WI38 (cell line): ENCODE measurements at regions not wholly inside any gene's neighbourhood (a gene's known extent, or its start where the extent isn't known, plus 50 kb on each side); places are given as distances from the start of the nearest gene placed in this dataset.
A peak's percentile ranks its signal among the peaks of the same experiment; 100 is the strongest.

Experiments
- H3K4me3 ChIP-seq: 2 replicates; pipeline ENCODE4 v1.5.1; 2011; ENCODE audit warnings: low read depth, mild to moderate bottlenecking, control low read depth, low read length
- CTCF ChIP-seq: IDR thresholded peaks from 2 replicates; pipeline ENCODE4 v1.5.1; 2012; ENCODE audit warnings: low read depth, mild to moderate bottlenecking, control low read depth, low read length

GRCh38 chr12:124517260-124518050 lies 50.0 kb downstream of the NCOR2 start:
- no peak for TF ChIP-seq CTCF
- H3K4me3 ChIP-seq, result peak overlapping the region; percentile 41

DNA sequence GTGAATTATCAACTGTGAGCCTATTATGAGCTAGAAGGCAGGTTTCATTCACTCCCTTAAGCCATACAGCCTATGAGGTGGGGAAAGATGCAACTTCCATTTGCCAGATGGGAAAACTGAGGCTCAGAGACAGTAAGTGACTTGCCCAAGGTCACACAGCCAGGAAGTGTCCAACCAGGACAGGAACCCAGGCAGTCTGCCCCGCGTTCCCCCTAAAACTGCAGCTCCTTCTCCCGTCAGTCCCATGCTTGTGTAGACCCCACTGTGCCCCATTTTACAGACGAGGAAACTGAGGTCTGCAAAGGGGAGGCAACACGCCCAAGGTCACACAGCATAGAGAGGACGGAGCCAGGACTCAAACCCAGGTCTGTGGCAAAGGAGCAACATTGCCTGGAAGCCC lies 50.6 kb downstream of the NCOR2 start:
- H3K4me3 ChIP-seq, result no peak overlapping the region; the same call in 1 of the 2 replicates
- TF ChIP-seq CTCF, result no peak

DNA sequence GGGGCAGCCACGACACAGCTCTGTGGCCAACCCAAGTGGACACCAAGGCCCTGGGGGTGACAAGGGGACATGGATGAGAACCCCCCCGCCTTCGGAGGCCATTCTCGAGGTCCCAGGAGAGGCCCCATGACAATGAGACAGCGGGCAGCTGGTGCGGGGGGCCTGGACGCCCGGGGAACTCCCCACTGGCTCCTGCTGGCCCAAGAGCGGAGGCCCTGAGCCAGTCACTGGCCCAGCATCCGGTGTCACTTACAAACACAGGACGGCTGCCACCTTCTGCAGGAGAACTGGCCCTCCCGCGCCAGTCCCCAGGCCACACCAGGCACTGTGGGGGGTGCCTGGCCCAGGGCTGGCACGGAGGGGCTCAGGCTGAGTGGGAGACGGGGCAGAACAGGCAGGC lies 51.4 kb downstream of the NCOR2 start:
- H3K4me3 ChIP-seq, result no peak overlapping the region
- TF ChIP-seq CTCF, result no peak

- H3K4me3 ChIP-seq, result no peak overlapping the region
- TF ChIP-seq CTCF, result no peak
Observed at GRCh38 chr12:124514996-124515932, 52.1 kb downstream of the NCOR2 start.

GRCh38 chr12:124514145-124514995 lies 53.0 kb downstream of the NCOR2 start:
- no peak overlapping the region for H3K4me3 ChIP-seq
- no peak for TF ChIP-seq CTCF

DNA sequence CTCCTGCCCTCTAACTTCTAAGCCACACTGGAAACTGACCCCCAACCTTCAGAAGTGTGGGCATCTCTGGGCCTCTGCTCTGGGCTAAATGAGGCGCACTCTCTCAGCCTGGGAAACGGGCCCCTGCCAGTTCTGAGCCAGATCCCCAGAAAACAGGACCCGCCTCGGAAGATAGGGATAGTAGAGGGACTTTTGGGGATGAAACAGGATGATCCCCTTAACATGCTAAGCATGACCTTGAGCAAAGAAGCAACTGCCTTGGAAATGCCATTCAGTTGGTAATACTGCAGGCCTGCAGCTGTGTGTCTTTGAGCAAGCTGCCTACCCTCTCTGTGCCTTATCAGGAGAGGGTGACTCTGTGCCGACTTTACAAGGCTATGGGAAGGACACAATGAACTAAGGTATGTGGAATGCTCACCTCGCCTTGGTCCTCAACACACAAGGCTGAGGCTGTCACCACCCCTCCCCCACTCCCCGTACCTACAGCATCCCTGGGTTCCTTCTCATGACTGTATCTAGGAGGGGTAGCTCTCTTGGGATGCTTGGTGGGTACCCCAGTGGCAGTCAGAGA lies 54.0 kb downstream of the NCOR2 start:
- TF ChIP-seq CTCF, result no peak
- peak overlapping the region; percentile 9; the same call in 1 of the 2 replicates for H3K4me3 ChIP-seq
